ENCODE measurements at regions not wholly inside any gene's neighbourhood (a gene's known extent, or its start where the extent isn't known, plus 50 kb on each side); places are given as distances from the start of the nearest gene placed in this dataset.
A peak's percentile ranks its signal among the peaks of the same experiment; 100 is the strongest.

DNA sequence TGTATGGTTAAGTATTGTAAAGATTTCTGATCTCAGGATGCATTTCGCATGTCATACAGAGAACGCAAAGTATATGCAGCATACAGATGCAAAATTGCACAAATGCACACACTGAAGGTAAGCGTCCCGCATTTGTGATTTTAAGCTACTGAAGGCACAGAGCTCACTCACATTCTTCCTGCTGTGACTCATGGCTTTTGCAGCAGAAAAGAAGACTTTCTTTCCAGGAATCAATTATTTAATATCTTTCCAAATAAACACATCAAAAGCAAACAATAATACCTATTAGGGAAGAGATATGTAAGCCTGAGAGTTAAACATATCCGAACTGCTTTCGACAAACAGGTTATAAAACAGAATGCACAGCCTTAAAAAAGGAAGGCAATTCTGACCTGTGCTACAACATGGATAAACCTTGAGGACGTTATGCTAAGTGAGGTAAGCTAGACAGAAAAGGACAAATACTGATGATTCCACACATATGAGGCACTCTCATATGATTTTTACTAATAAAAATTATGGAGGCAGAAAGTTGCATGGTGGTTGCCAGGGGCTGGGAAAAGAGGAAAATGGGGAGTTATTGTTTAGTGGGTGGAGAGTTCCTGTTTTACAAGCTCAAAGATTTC lies 109.0 kb downstream of the TFAP2A start:
- no peak for DNase-seq (ENCODE audit: low spot score)

DNA sequence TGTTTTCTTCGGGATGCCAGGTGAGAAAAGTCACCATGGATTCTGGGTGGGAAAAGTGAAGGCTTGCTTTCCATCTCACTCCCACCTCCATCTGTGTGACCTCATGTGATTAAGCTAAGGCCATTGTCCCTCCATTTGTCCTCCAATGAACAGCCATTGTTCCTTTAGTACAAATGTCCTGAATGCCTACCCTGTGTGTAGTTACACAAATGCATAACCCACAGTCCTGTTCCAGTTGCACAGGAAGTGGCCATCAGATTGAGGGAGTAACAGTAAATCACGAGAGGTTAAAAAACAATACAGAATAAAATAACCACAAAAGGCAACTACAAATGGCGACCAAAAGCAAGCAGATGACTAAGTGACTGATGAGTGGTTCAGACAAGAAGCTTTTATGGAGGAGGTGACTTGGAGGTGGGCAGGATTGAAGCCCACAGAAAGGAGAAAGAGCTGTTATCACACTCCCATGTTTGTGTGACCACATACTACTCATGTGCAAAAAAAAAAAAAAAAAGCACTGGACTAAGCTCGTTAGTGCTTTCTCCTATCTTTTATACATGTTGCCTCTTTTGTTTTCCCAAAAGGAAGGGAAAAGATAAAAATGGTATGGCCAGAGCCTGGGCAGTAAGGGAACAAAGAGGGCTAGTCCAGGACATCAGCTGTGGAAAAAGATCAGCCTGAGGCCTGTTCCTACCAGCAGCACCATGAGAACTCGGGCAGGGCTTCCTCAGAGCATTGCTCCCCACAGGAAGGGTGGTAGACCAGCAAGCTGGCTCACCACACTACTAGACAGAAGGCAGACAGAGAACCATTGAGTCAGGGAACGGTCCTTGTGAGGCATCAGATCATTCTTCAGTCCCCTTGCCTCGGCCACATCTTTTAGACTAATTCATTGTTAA lies 111.0 kb downstream of the TFAP2A start:
- no peak for DNase-seq (ENCODE audit: low spot score)

DNA sequence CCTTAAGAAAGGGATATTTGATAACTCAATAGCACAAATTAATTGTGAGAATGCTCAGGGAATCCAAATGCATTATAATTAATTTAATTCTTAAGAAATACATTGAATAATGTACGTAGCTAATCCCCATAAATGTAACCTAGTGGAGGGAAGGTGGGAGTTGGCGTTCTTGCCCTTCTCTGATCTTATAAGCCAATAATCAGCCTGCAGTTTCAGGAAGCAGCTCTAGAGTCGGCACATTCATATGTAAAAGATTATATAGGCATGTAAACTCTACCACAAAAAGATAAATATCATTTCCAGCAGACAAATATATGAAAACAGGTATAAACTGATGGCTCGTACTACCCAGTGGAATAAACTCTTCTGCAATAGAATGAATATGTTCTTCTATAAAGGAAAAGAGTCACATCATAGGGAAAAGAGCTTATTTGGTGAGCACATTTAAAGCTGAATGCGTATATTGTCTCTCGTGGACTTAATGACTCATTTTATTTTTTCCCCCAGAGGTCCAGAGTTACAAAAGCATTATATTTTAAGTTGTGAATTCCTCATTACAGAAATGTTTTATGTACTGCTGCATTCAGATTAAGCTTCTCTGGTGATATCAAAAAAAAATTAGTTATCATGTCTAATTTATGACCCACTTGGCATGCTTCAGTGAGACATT lies 112.2 kb downstream of the TFAP2A start:
- DNase-seq (ENCODE audit: low spot score), result no peak

DNA sequence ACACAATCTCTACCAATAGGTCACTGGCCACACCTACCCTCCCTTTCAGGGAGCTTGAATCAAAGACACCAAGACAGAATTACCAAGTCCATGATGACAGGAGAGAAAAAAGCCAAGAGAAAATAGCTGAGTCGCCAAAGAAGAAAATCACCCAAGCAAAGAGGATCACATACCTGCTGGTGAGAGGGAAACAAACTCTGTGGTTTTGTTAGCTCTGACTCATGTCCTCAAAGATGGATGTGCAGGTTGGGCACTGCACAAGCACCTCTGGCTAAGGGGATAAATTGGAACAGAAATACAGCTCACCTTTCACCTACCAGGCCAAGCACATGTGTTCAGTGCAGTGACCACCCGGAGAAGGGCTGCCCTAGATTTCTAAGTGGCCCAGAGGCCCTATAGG lies 114.8 kb downstream of the TFAP2A start:
- no peak for DNase-seq (ENCODE audit: low spot score)

DNA sequence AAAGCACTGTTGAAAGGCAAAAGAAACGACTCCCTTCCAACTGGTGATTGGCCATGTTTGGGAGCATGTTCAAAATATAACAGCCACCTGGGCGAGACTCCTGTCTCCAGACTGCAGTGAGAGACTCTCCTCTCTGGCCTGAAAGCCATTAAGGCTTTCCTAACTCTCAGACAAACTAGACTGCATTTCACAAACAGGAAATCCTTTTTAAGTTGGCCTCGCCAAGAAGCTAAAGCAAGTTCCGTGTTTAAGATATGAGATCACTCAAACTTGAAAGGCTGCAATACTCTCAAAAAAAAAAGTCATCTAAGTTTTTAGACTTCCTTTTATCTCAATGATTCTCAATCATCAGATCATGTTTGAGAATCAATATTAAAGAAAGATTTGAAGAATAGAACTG lies 117.0 kb downstream of the TFAP2A start:
- DNase-seq (ENCODE audit: low spot score), result no peak

DNA sequence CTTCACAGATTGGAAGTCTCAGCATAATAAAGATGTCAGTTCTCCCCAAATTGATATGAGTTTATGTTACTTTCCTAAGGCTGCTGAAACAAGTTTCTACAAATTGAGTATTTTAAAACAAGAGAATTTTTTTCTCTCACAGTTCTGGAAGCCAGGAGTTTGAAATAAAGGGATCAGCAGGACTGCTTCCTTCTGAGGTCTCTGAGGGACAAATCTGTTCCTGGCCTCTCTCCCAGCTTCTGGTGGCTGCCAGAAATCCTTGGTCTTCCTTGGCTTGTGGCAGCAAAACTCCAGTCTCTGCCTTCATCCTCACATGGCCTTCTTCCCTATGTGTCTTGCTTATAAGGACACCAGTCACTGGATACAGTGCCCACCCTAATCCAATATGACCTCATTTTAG lies 136.1 kb downstream of the TFAP2A start:
- DNase-seq (ENCODE audit: low spot score), result no peak

DNA sequence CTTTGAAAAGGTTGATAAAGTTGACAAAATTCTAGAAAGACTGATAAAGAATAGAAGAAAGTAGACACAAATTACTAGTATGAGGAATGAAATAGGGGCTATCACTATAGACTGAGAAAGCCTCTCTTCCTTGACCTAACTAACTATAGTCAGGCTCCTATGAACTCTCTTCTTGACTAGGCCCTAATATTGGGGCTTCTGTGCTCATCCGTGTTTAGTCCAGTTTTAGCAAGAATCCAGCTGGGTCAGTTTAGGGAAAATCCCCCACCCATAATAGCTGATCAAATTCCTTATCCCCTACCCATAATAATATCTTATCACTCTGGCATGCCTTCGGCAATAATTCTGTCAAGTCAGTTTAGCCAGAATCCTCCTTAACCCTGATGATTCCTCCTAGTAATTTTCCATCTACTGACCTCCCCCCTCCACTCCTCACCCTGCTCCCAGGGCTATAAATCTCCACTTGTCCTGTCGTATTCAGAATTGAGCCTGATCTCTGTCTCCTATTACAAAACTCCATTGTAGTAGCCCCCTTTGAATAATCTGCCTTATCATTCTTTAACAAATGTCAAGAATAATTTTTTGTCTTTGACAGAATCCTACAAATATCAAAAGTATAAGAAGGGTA lies 138.1 kb downstream of the TFAP2A start:
- DNase-seq (ENCODE audit: low spot score), result no peak

DNA sequence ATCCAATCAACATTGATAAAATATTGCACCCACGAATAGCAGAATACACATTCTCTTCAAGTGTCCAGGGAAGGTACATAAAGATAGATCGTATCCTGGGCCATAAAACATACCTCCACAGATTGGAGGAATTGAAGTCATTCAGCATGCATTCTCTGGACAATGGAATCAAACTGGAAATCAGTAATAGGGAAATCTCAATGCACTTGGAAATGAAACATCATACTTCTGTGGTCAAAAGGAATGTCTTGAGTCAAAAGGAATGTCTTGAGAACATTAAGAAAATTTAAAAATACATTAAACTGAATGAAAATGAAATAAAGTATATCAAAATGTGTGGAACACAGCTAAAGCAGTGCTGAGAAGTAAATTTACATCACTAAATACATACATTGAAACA lies 138.8 kb downstream of the TFAP2A start:
- DNase-seq (ENCODE audit: low spot score), result no peak

DNA sequence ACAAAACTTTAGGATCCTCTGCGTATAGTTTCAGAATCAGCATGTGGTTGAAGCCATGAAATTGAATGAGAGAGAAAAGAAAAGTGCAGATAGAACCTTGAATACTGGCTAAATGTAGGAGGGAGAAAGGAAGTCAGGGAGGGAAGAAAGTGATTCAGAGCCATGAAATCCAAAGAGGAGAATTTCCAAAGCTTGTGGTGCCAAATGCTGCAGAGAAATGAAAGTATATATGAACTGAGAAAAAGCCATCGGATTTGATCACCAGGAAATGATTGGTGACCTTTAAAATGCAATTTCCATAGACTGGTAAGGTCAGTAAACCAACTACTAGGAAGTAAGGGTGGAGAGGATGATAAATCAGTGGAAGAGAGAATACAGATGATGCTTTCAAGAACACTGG lies 142.3 kb downstream of the TFAP2A start:
- DNase-seq (ENCODE audit: low spot score), result no peak

DNA sequence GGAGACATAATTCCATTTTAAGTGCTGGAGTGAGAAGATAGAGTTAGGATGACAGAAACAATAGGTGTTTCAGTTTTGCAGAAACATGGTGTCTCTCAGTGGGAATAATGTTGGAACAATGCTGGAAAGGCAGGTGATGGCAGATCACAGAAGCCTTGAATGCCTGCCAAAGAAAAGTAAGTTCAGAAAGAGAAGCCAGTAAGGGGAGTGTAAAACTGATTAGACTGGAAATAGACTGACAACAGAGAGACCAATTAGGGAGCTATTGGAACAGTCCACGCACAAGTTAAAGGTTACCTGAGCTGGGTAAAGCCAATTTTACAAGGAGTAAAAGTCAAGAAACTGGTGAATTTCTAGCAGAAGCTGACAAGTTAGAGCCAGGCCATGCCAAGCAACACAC lies 142.9 kb downstream of the TFAP2A start:
- no peak for DNase-seq (ENCODE audit: low spot score)

DNA sequence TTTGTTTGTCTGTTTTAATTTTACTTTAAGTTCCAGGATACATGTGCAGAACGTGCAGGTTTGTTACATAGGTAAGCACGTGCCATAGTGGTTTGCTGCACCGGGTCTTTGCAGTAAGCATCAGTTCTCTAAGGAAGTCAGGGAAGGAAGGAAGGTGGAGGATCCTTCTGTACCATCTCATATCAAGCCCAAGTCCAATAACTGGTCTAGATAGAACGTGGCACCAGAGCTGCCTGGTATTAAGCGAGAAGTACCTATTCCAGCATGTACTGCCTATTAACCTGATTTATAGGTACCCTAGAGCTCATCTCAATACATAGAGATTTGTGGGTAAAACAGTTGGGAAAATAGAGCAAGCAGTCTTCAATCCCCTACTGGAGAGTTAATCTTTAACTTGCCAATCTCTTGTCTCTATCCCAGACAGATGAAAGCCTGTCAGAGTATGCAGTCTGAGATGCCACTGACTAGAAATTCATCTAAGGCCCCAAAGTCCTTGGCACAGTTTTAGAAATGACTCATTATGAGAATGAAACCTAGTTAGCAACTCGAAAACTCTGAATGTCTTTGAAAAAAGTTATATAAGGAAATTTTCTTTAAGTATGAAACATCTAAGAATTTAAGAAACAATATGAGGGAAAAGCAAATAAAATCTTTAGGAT lies 144.9 kb downstream of the TFAP2A start:
- DNase-seq (ENCODE audit: low spot score), result no peak

DNA sequence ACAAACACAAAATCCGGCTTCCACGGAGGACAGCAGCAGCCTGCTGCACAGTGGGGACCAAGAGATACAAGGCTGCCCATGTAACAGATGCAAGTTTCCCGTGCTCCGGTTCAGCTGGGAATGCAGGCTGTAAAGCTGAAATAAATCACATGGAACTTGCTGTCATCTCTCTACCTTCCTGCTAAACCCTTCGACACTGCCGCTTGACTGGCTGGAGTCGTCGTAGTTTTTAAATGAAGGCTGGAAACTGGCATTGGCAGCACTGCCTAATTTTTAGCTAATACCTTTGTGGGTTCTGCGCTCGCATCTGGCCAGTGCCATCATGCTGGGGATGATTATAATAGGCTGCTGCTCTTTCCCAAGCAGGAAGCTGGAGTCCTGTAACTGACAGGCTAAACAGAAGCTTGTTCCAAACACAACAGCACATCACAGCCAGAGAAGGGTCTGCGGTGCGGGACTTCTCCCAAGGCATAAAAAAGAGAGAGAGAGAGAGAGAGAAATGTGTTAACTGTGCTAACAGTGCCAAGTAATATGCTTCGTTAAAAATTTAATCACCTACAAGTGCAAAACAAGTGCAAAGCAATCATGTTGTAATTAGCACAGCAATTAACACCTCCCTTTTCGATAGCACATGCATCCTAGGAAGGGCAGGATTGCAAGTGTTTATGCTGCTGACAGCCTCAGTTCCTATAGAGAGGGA lies 146.1 kb downstream of the TFAP2A start:
- DNase-seq (ENCODE audit: low spot score), result no peak

DNA sequence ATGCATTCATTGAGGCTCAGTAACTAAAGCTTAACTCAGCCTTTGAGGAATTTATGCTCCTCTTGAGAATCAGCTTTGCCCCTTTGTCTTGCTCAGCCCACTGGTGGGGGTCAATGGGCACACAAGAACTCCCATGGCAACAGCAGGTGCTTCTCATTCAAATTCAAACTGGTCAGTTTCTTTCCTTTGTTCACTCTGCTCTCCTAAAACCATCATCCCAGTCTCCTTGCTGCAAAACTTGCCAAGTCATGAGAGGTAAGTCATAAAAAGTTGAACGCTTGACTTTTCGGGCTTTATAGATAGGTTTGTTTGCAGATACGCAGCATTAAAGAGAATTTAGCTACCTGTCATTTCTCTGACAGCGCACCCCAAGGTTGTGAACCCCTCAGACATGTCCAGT lies 146.8 kb downstream of the TFAP2A start:
- no peak for DNase-seq (ENCODE audit: low spot score)

DNA sequence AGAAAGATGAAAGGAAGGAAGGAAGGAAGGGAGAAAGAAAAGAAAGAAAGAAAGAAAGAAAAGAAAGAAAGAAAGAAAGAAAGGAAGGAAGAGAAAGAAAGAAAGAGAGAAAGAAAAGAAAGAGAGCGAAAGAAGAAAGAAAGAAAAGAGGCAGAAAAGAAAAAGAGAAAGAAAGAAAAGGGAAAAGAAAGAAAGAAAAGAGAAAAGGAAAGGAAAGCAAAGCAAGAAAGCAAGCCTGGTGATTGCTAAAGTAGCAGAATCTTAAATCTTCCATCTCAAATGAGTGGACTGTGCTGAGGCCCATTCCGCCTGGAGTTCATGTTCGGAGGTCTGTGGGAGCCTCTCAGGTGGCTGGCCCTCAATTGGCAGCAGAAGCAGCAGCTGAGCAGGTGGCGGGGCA lies 148.4 kb downstream of the TFAP2A start:
- DNase-seq (ENCODE audit: low spot score), result no peak

DNA sequence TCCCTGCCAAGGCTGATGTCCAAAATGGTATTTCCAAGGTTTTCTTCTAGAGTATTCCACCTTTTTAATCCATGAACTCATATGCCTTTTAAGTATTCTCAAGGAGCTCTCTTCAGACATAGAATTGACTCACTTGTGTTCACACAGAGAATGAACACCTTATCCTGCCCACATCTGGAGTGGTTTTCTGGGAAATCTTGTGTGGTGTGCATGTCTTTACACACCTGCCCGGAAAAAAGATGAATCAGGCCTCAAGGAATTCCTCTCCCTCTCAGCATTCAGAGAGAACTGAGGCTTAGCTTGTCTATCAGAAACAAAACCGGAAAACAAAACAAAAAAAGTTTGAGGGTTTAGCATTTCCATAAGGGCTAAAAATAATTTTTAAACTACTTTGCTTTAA lies 148.8 kb downstream of the TFAP2A start:
- no peak for DNase-seq (ENCODE audit: low spot score)

DNA sequence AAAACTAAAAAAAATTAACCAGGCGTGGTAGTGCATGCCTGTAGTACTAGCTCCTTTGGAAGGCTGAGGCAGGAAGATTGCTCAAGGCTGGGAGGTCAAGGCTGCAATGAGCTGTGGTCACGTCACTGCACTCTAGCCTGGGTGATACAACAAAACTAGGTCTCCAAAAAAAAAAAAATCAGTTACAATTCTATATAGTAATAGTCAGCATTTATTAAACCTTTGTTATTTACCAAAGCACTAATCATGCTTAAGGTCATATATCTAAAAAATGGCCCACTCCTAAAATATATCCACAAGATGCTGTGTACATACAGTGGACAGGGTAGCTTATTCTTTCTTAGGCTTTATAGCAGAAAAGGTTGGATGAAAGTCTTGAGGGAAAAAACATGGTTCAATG lies 152.4 kb downstream of the TFAP2A start:
- DNase-seq (ENCODE audit: low spot score), result no peak

DNA sequence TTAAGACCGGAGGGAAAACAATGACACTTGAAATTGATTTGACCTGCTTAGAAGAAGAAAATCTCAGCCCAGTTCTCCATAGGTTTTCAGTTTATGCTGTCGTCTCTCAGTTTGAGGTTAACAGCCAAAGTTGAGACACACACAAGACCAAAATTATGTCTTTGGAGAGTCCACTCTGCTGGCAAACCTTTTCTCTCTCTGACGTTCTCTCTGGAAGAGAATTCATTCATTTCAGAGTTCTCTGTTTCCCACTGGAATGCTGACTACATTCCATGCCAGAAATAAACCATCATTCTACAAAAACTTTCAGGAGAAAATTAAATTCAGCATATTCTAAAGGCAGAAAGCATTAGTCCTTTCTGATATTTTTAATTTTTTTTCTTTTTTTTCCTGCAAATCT lies 155.2 kb downstream of the TFAP2A start:
- DNase-seq (ENCODE audit: low spot score), result no peak

DNA sequence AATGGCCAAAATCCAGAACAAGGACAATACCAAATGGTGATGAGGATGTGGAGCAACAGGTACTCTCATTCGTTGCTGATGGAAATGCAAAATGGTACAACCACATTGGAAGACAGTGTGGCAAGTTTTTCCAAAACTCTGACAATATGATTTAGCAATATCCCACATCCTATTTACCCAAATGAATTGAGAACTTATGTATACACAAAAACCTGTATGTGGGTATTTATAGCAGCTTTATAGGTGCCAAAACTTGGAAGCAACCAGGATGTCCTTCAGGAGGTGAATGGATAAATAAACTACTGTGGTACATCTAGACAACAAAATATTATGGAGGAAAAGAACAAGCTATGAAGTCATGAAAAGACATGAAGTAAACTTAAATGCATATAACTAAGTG lies 156.5 kb downstream of the TFAP2A start:
- no peak for DNase-seq (ENCODE audit: low spot score)

DNA sequence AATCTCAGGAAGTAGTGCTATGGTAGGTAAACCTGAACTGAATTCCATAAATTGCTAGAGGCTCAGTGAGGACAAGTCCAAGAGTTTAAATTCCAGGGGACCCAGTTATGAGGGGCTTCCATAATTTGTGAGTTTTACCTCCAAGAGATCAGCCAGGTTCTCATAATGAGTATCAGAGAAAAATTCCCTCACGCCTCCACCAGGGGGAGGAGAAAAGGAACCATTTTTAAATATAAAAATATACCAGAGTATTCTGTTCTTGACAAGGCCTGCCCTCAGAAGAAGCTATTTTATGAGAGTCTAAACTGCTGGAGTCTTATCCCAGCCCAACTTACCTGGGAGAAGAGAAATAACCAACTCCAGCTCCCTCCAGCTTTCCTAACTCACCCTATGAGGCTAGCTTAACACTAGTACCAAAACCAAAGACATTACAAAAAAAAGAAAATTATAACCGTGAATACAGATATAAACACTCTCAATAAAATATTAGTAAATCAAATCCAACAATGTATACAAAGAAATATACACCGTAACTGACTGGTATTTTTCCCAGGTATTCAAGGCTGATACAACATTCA lies 158.7 kb downstream of the TFAP2A start:
- peak; percentile 9 for DNase-seq (ENCODE audit: low spot score)

DNA sequence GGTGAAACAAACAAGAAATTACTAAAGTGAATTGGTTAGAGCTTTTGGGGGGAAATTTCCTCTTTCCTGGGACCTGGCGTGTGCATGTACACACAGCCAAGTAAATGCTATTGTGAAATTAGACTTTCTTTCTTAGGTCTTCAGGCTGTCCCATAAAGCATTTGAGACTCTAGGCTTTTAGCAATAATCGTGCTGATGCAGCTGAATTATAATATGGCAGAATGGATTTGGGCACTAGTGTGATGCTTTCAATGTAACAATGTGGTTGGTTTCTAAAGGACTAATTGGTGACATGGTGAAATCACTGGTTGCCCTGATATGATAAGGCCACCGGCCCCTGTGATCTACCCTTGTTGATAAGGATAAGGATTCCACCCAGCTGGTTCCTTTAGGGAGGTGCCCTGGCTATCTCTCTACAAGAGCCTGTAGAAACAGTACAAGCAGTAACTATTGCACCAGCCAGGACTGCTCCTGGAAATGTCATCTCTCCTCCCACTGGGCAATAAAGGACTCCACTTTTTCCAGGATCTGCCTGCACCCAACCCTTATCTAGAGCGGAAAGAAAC lies 164.1 kb downstream of the TFAP2A start:
- no peak for DNase-seq (ENCODE audit: low spot score)

DNA sequence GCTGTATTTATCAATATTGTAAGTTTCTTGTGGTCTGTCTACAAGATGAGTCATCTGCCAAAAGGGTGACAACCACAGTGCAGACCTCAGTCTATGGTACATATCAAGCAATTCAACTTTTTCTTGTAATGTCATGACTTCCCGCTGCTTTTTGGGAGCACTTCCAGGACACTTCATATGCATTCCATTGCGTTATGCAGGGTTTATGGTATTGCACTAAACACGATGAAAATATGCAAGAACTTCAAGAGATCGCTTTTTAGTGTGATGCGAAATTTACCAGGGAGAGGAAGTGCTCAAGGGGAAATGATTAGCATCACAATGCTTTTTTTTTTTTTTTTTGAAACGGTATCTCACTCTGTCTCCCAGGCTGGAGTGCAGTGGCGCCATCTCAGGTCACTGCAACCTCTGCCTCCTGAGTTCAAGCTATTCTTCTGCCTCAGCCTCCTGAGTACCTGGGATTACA lies 166.5 kb downstream of the TFAP2A start:
- DNase-seq (ENCODE audit: low spot score), result no peak
